GM12878 (cell line): ENCODE measurements at regions not wholly inside any gene's neighbourhood (a gene's known extent, or its start where the extent isn't known, plus 50 kb on each side); places are given as distances from the start of the nearest gene placed in this dataset.

ENCODE experiments used
- ATAC-seq: fragments of 200-7000 bp; cut with Tn5 transposase; 3 replicates; pipeline ENCODE4 v1.9.1; 2020; ENCODE audit warnings: mild to moderate bottlenecking, moderate library complexity
- BruUV-seq: library from RNA; stranded (reverse); fragments of 400-500 nt; replicated peaks from 2 replicates; lab custom pipeline; 2021; lab: Mats Ljungman, UMichigan
- CTCF ChIA-PET: fragments of 300-600 bp; sonication (Branson Sonifier 250); formaldehyde crosslinking; extraction: SDS; loops from one replicate; lab custom pipeline; 2021; ENCODE audit warnings: inconsistent platforms; lab: Yijun Ruan, JAX
- POLR2A ChIA-PET: fragments of 350-600 bp; formaldehyde crosslinking; extraction: SDS; loops from one replicate; lab custom pipeline; 2021; ENCODE audit warnings: inconsistent platforms; lab: Charles Lee
- RAD21 ChIA-PET: fragments of 300-600 bp; sonication (Branson Sonifier 250); formaldehyde crosslinking; loops from one replicate; lab custom pipeline; 2023; ENCODE audit warnings: antibody characterized with exemption; ENCODE audit not compliant: unreplicated experiment; lab: Charles Lee
- SMC1A ChIA-PET: fragments of 300-600 bp; sonication (Branson Sonifier 250); formaldehyde crosslinking; loops from one replicate; lab custom pipeline; 2023; ENCODE audit not compliant: unreplicated experiment, uncharacterized antibody; lab: Charles Lee
- DNase-seq: peaks from one replicate; pipeline ENCODE4 v3.0.0-alpha.2; 2011; ENCODE audit warnings: low read depth, low spot score
- FAIRE-seq: peaks from 3 replicates; lab custom pipeline; 2011; peaks lifted over from hg19 to GRCh38; lab: Jason Lieb, UNC
- H2AFZ ChIP-seq: 2 replicates; pipeline ENCODE4 v1.6.0; 2011; ENCODE audit warnings: low read depth, low read length, control low read depth; ENCODE audit not compliant: control insufficient read depth
- H3K27ac ChIP-seq: 2 replicates; pipeline ENCODE4 v1.5.1; 2011; ENCODE audit warnings: control low read depth; ENCODE audit not compliant: control insufficient read depth, insufficient read depth
- H3K27me3 ChIP-seq, 2 experiments: replicated peaks in 1 of 2; 2 replicates each; pipeline versions ENCODE4 v1.6.0 to v1.6.1; 2011; ENCODE audit warnings: low read length in 1 of 2; ENCODE audit not compliant: control insufficient read depth in 2 of 2, insufficient read depth in 2 of 2
- H3K36me3 ChIP-seq, 2 experiments: 2 replicates each; pipeline ENCODE4 v1.5.1; 2011; ENCODE audit warnings: low read length in 1 of 2; ENCODE audit not compliant: control insufficient read depth in 2 of 2, insufficient read depth in 2 of 2
- H3K4me1 ChIP-seq: 2 replicates; pipeline ENCODE4 v1.6.1; 2011; ENCODE audit warnings: mild to moderate bottlenecking, low read length, moderate library complexity, mixed read lengths; ENCODE audit not compliant: control insufficient read depth, insufficient read depth
- H3K4me2 ChIP-seq: 2 replicates; pipeline ENCODE4 v1.6.0; 2011; ENCODE audit warnings: control low read depth; ENCODE audit not compliant: control insufficient read depth, insufficient read depth
- H3K4me3 ChIP-seq: fragments of 200-600 bp; sonication (generic); 2 replicates; pipeline ENCODE4 v1.5.1; 2016
- H3K79me2 ChIP-seq: 2 replicates; pipeline ENCODE4 v1.6.0; 2011; ENCODE audit warnings: low read length; ENCODE audit not compliant: control insufficient read depth, insufficient read depth
- H3K9ac ChIP-seq: 2 replicates; pipeline ENCODE4 v1.8.0; 2011; ENCODE audit warnings: low read length, control low read depth, mixed read lengths; ENCODE audit not compliant: control insufficient read depth, insufficient read depth
- H3K9me3 ChIP-seq: replicated peaks from 3 replicates; pipeline ENCODE4 v1.5.1; 2011; ENCODE audit warnings: mild to moderate bottlenecking, low read length; ENCODE audit not compliant: control insufficient read depth, insufficient read depth
- H4K20me1 ChIP-seq: 2 replicates; pipeline ENCODE4 v1.6.0; 2011; ENCODE audit not compliant: control insufficient read depth, insufficient read depth
- EP300 ChIP-seq, 2 experiments: fragments of 150-350 bp in 1 of 2; IDR thresholded peaks; 2 replicates each; pipeline ENCODE4 v1.6.1; 2011 to 2012; ENCODE audit warnings: low read depth in 2 of 2, low read length in 2 of 2, borderline replicate concordance in 1 of 2, improper control_type of control experiment in 1 of 2, inconsistent platforms in 1 of 2; ENCODE audit not compliant: control insufficient read depth in 1 of 2
- ETV6 ChIP-seq, 2 experiments: fragments of 450-650 bp in 1 of 2; IDR thresholded peaks in 1 of 2; conservative IDR thresholded peaks in 1 of 2; 2 replicates each; pipeline ENCODE4 v1.6.1; 2014; ENCODE audit warnings: antibody characterized with exemption in 1 of 2, borderline replicate concordance in 1 of 2, low read depth in 1 of 2, mild to moderate bottlenecking in 1 of 2, moderate library complexity in 1 of 2
- KAT2A ChIP-seq: conservative IDR thresholded peaks from 2 replicates; pipeline ENCODE4 v1.6.1; 2011; ENCODE audit warnings: low read depth, low read length; ENCODE audit not compliant: control insufficient read depth
- MLLT1 ChIP-seq: fragments of 450-650 bp; IDR thresholded peaks from 2 replicates; pipeline ENCODE4 v1.6.1; 2016; ENCODE audit warnings: mild to moderate bottlenecking
- NFXL1 ChIP-seq: fragments of 450-650 bp; IDR thresholded peaks from 2 replicates; pipeline ENCODE4 v1.6.1; 2017; ENCODE audit warnings: antibody characterized with exemption, mild to moderate bottlenecking, borderline replicate concordance
- ZNF622 ChIP-seq: fragments of 450-650 bp; IDR thresholded peaks from 2 replicates; pipeline ENCODE4 v1.6.1; 2017; ENCODE audit warnings: mild to moderate bottlenecking, inconsistent platforms
- ZSCAN29 ChIP-seq: fragments of 450-650 bp; IDR thresholded peaks from 2 replicates; pipeline ENCODE4 v1.6.1; 2017; ENCODE audit warnings: mild to moderate bottlenecking, moderate library complexity
- whole genome bisulfite sequencing: methylation state at CpG from one replicate; pipeline ENCODE4 v1.1.6; 2016; ENCODE audit warnings: low lambda C conversion rate; ENCODE audit not compliant: insufficient replicate concordance, insufficient coverage; ENCODE audit errors: missing lambda C conversion rate; 5-methylcytosine and 5-hydroxymethylcytosine counted together
- in situ Hi-C: fragments of 300-500 bp; cut with MboI; formaldehyde crosslinking; loops from 9 replicates; pipeline ENCODE4 v1.14.3; 2018; ENCODE audit warnings: mixed read lengths
- intact Hi-C: fragments of 100-400 bp; cut with micrococcal nuclease; formaldehyde crosslinking; loops from one replicate; pipeline ENCODE4 v1.14.2; 2022; ENCODE audit not compliant: unreplicated experiment
- TF ChIP-seq, protein P1 (sequence below): fragments of 450-650 bp; IDR thresholded peaks from 2 replicates; pipeline ENCODE4 v1.6.1; 2017; ENCODE audit warnings: mild to moderate bottlenecking
- TF ChIP-seq, protein P2 (sequence below): fragments of 450-650 bp; IDR thresholded peaks from 2 replicates; pipeline ENCODE4 v1.6.1; 2017; ENCODE audit warnings: mild to moderate bottlenecking, low read depth, inconsistent platforms; ENCODE audit not compliant: poor library complexity, severe bottlenecking
- TF ChIP-seq, protein P3 (sequence below): IDR thresholded peaks from 2 replicates; pipeline ENCODE4 v1.6.1; 2011; ENCODE audit warnings: mild to moderate bottlenecking, low read depth, low read length, moderate library complexity; ENCODE audit not compliant: insufficient replicate concordance

DNA sequence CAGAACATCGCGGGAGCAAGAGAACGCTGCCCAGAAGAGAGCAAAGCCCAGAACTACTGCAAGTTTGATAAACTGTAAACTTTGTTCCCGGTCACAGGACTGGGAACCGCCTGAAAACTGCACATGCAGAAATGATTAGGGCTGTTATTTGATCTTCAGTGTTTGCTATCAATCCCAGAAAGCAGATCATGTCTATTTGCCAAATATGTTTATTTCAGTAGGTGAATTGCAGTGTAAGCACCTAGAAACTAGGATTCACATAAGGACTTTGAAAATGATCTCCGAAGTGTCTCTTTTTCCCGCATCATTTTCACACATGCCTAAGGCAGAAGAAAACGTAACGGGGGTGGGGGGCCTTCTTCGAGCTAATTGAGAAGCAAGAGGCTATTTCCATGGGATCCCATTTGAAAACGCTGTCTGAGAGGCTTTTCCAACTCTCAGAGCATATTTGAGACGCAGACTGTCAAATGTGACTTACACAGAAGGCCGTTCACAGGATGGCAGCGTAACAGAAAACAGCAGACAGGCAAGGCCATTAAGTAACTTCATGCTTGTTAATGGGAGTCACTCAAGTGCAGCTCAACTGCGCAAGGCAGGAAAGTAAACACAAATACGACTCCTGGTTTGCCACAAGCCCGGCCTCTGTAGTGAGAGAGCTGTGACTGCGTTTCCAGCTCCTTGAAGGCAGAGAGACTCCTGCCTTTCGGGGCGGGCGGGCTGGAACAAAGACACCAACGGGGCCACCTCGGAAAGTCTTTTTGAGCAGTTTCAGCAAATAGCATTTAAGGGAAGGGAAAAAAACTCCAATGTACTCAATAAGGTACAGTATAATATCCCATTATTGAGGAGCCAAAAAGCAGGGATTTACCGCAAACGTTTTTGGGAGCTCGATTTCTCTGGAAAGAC is 144.7 kb upstream of the ZNF217 start:
- SMC1A ChIA-PET: interaction anchor here (0.6 to 14.8 kb wide), 34 partner anchors 7 to 202 kb away, joined by 3 to 290 read pairs (median 4); no protein-coding TSS in a partner anchor
- POLR2A ChIA-PET: interaction anchor here (0.6 to 6.0 kb wide), 14 partner anchors 8 to 195 kb away, joined by 3 to 49 read pairs (median 3); no protein-coding TSS in a partner anchor
- peak overlapping the region; percentile 68 for H3K9ac ChIP-seq
- in situ Hi-C loops (loop anchor here (25.0 kb wide), 1 partner anchor 1551 kb away; the partner anchor contains the start of gene ZFP64), intact Hi-C loops (loop anchor here (5.0 kb wide), 3 partner anchors 81 to 156 kb away; no protein-coding TSS in a partner anchor)
- peaks cover 56% of the 10 kb centered on the region for H3K4me1 ChIP-seq
- no peak overlapping the region; the same call in 1 of the 2 replicates for H2AFZ ChIP-seq
- BruUV-seq: no TSS peak
- H3K4me3 ChIP-seq: 0 out of 2 replicates have a peak overlapping the region, but pooled peaks have one; percentile 69
- no peaks in the 10 kb centered on the region; the same call in 2 of the 3 replicates for H3K9me3 ChIP-seq
- no peak for ATAC-seq
- 36% methylated on average over 26 of the region's 26 CpGs for WGBS
- no peak for DNase-seq
- RAD21 ChIA-PET: interaction anchor here (0.7 to 3.5 kb wide), 22 partner anchors 9 to 193 kb away, joined by 3 to 37 read pairs (median 5); no protein-coding TSS in a partner anchor
- CTCF ChIA-PET: interaction anchor here (1.0 to 7.4 kb wide), 13 partner anchors 9 to 178 kb away, joined by 3 to 47 read pairs (median 5); no protein-coding TSS in a partner anchor
- H3K79me2 ChIP-seq: no peaks in the 10 kb centered on the region; the same call in 1 of the 2 replicates
- FAIRE-seq: no peak
- H3K4me2 ChIP-seq: peak overlapping the region; percentile 85; the same call in 1 of the 2 replicates
- H3K27me3 ChIP-seq: no peaks in the 10 kb centered on the region
- no peaks in the 10 kb centered on the region for H3K36me3 ChIP-seq
- no peaks in the 10 kb centered on the region for H4K20me1 ChIP-seq
- H3K27ac ChIP-seq: peak overlapping the region; percentile 86
- TF ChIP-seq, protein P1, sequence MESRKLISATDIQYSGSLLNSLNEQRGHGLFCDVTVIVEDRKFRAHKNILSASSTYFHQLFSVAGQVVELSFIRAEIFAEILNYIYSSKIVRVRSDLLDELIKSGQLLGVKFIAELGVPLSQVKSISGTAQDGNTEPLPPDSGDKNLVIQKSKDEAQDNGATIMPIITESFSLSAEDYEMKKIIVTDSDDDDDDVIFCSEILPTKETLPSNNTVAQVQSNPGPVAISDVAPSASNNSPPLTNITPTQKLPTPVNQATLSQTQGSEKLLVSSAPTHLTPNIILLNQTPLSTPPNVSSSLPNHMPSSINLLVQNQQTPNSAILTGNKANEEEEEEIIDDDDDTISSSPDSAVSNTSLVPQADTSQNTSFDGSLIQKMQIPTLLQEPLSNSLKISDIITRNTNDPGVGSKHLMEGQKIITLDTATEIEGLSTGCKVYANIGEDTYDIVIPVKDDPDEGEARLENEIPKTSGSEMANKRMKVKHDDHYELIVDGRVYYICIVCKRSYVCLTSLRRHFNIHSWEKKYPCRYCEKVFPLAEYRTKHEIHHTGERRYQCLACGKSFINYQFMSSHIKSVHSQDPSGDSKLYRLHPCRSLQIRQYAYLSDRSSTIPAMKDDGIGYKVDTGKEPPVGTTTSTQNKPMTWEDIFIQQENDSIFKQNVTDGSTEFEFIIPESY: 0 out of 2 replicates have a peak, but pooled peaks have one; percentile 4
- TF ChIP-seq, protein P2, sequence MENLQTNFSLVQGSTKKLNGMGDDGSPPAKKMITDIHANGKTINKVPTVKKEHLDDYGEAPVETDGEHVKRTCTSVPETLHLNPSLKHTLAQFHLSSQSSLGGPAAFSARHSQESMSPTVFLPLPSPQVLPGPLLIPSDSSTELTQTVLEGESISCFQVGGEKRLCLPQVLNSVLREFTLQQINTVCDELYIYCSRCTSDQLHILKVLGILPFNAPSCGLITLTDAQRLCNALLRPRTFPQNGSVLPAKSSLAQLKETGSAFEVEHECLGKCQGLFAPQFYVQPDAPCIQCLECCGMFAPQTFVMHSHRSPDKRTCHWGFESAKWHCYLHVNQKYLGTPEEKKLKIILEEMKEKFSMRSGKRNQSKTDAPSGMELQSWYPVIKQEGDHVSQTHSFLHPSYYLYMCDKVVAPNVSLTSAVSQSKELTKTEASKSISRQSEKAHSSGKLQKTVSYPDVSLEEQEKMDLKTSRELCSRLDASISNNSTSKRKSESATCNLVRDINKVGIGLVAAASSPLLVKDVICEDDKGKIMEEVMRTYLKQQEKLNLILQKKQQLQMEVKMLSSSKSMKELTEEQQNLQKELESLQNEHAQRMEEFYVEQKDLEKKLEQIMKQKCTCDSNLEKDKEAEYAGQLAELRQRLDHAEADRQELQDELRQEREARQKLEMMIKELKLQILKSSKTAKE: no peak
- TF ChIP-seq ZSCAN29 (0 out of 2 replicates have a peak, but pooled peaks have one; percentile 9), EP300 (IDR thresholded peaks at IDR 0.05; ENCODE audit: borderline replicate concordance in 1 of 2, control insufficient read depth in 1 of 2, low read depth in 2 of 2, low read length in 2 of 2) (no peak), ZNF622 (no peak), MLLT1 (peak; percentile 79), ETV6 (conservative IDR thresholded peaks at IDR 0.05 in 1 of 2, IDR thresholded peaks at IDR 0.05 in 1 of 2; ENCODE audit: borderline replicate concordance in 1 of 2, low read depth in 1 of 2) (peak in 1 of 2 experiments; percentile 19; a peak in 2 of 4 replicates), NFXL1 (peak; percentile 43; the same call in 1 of the 2 replicates), KAT2A (no peak)
- TF ChIP-seq, protein P3, sequence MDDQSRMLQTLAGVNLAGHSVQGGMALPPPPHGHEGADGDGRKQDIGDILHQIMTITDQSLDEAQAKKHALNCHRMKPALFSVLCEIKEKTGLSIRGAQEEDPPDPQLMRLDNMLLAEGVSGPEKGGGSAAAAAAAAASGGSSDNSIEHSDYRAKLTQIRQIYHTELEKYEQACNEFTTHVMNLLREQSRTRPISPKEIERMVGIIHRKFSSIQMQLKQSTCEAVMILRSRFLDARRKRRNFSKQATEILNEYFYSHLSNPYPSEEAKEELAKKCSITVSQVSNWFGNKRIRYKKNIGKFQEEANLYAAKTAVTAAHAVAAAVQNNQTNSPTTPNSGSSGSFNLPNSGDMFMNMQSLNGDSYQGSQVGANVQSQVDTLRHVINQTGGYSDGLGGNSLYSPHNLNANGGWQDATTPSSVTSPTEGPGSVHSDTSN: no peak
